Stimulated activated CD8-positive, alpha-beta memory T cell treated with anti-CD3 and anti-CD28 coated beads, Interleukin-15, amount 100 ng/mL, for 48 hours (primary cell): ENCODE measurements at regions not wholly inside any gene's neighbourhood (a gene's known extent, or its start where the extent isn't known, plus 50 kb on each side); places are given as distances from the start of the nearest gene placed in this dataset.

Experiments used
- DNase-seq, 2 donors: peaks; one replicate each; pipeline ENCODE4 v3.0.0-alpha.2; 2020; ENCODE audit warnings: low read depth in 2 of 2

- no peak for DNase-seq
Observed at GRCh38 chr9:96087669-96088299, 212.3 kb downstream of the ERCC6L2 start.

- no peak for DNase-seq
Observed at GRCh38 chr9:96086936-96087571, 211.6 kb downstream of the ERCC6L2 start.

- DNase-seq, result no peak
Observed at GRCh38 chr9:96085491-96086143, 210.1 kb downstream of the ERCC6L2 start.

- DNase-seq, result no peak
Observed at GRCh38 chr9:96084331-96084734, 208.8 kb downstream of the ERCC6L2 start.

GRCh38 chr9:96082516-96083232 lies 207.2 kb downstream of the ERCC6L2 start:
- no peak for DNase-seq

- DNase-seq, result no peak
Observed at GRCh38 chr9:96080364-96080763, 204.9 kb downstream of the ERCC6L2 start.

GRCh38 chr9:96079779-96080178 lies 204.3 kb downstream of the ERCC6L2 start:
- no peak for DNase-seq

- no peak for DNase-seq
Observed at GRCh38 chr9:96078897-96079490, 203.5 kb downstream of the ERCC6L2 start.

GRCh38 chr9:96075757-96076156 lies 200.3 kb downstream of the ERCC6L2 start:
- no peak for DNase-seq

GRCh38 chr9:96075111-96075510 lies 199.6 kb downstream of the ERCC6L2 start:
- DNase-seq, result no peak

GRCh38 chr9:96073531-96074480 lies 198.3 kb downstream of the ERCC6L2 start:
- DNase-seq, result no peak

GRCh38 chr9:96072930-96073329 lies 197.4 kb downstream of the ERCC6L2 start:
- DNase-seq, result no peak

- no peak for DNase-seq
Observed at GRCh38 chr9:96071815-96072124, 196.3 kb downstream of the ERCC6L2 start.

GRCh38 chr9:96071076-96071814 lies 195.8 kb downstream of the ERCC6L2 start:
- no peak for DNase-seq

- DNase-seq, result no peak
Observed at GRCh38 chr9:96069629-96070220, 194.2 kb downstream of the ERCC6L2 start.

- DNase-seq, result no peak
Observed at GRCh38 chr9:96068511-96068910, 193.0 kb downstream of the ERCC6L2 start.

GRCh38 chr9:96067600-96067999 lies 192.1 kb downstream of the ERCC6L2 start:
- DNase-seq, result no peak

- DNase-seq, result no peak
Observed at GRCh38 chr9:96067004-96067403, 191.5 kb downstream of the ERCC6L2 start.

GRCh38 chr9:96065482-96066251 lies 190.2 kb downstream of the ERCC6L2 start:
- DNase-seq, result no peak
